PC-3 (cell line): ENCODE measurements at regions not wholly inside any gene's neighbourhood (a gene's known extent, or its start where the extent isn't known, plus 50 kb on each side); places are given as distances from the start of the nearest gene placed in this dataset.

ENCODE experiments used
- ATAC-seq: fragments of 200-7000 bp; cut with Tn5 transposase; 2 replicates; pipeline ENCODE4 v1.9.1; 2020; ENCODE audit warnings: mild to moderate bottlenecking, moderate library complexity
- BruUV-seq: library from RNA; stranded (reverse); fragments of 400-500 nt; replicated peaks from 2 replicates; lab custom pipeline; 2021; lab: Mats Ljungman, UMichigan
- CTCF ChIA-PET: fragments of 300-600 bp; sonication (Branson Sonifier 250); formaldehyde crosslinking; loops from one replicate; lab custom pipeline; 2022; ENCODE audit warnings: antibody characterized with exemption; lab: Charles Lee
- POLR2A ChIA-PET: fragments of 300-600 bp; sonication (Branson Sonifier 250); formaldehyde crosslinking; loops from one replicate; lab custom pipeline; 2022; ENCODE audit warnings: antibody characterized with exemption; ENCODE audit not compliant: unreplicated experiment; lab: Charles Lee
- DNase-seq: peaks from one replicate; pipeline ENCODE4 v3.0.0-alpha.2; 2015
- H2AFZ ChIP-seq: fragments of 300-600 bp; sonication (generic); 2 replicates; pipeline ENCODE4 v1.6.0; 2016; ENCODE audit warnings: antibody characterized with exemption, low read length
- H3F3A ChIP-seq: fragments of 300-600 bp; sonication (generic); one replicate; pipeline ENCODE4 v1.6.0; 2017; ENCODE audit warnings: antibody characterized with exemption, low read length, control low read depth, mild to moderate bottlenecking; ENCODE audit not compliant: unreplicated experiment
- H3K27ac ChIP-seq: fragments of 300-600 bp; sonication (generic); 2 replicates; pipeline ENCODE4 v1.5.1; 2016; ENCODE audit warnings: mild to moderate bottlenecking, low read length
- H3K27me3 ChIP-seq: fragments of 300-600 bp; sonication (generic); 2 replicates; pipeline ENCODE4 v1.6.1; 2016; ENCODE audit warnings: low read length, mixed read lengths
- H3K36me3 ChIP-seq: fragments of 300-600 bp; sonication (generic); 2 replicates; pipeline ENCODE4 v1.6.1; 2016; ENCODE audit warnings: low read depth, mixed run types, low read length, mixed read lengths
- H3K4me1 ChIP-seq: fragments of 300-600 bp; sonication (generic); 2 replicates; pipeline ENCODE4 v1.5.1; 2016; ENCODE audit warnings: low read length; ENCODE audit not compliant: insufficient read depth
- H3K4me2 ChIP-seq: fragments of 300-600 bp; sonication (generic); 2 replicates; pipeline ENCODE4 v1.6.0; 2016; ENCODE audit warnings: low read length
- H3K4me3 ChIP-seq: fragments of 300-600 bp; sonication (generic); 2 replicates; pipeline ENCODE4 v1.5.1; 2016; ENCODE audit warnings: mild to moderate bottlenecking, low read length, mixed read lengths
- H3K79me2 ChIP-seq: fragments of 300-600 bp; sonication (generic); 2 replicates; pipeline ENCODE4 v1.6.1; 2017; ENCODE audit warnings: low read length, mixed read lengths
- H3K9ac ChIP-seq: fragments of 300-600 bp; sonication (generic); 2 replicates; pipeline ENCODE4 v1.6.0; 2016; ENCODE audit warnings: mild to moderate bottlenecking, low read length
- H3K9me2 ChIP-seq: fragments of 300-600 bp; sonication (generic); replicated peaks from 2 replicates; pipeline ENCODE4 v1.6.1; 2016; ENCODE audit warnings: mixed run types, low read length, mixed read lengths
- H3K9me3 ChIP-seq: fragments of 300-600 bp; sonication (generic); 2 replicates; pipeline ENCODE4 v1.6.1; 2016; ENCODE audit warnings: low read length, mixed read lengths
- H4K20me1 ChIP-seq: fragments of 300-600 bp; sonication (generic); 2 replicates; pipeline ENCODE4 v1.6.1; 2016; ENCODE audit warnings: low read length, mixed read lengths
- CTCF ChIP-seq: fragments of 300-600 bp; sonication (generic); conservative IDR thresholded peaks from 2 replicates; pipeline ENCODE4 v1.5.1; 2017; ENCODE audit warnings: antibody characterized with exemption, low read depth, mild to moderate bottlenecking, low read length
- EZH2 ChIP-seq: fragments of 300-600 bp; sonication (generic); IDR thresholded peaks from one replicate; pipeline ENCODE4 v1.6.1; 2017; ENCODE audit warnings: antibody characterized with exemption, mild to moderate bottlenecking, low read length; ENCODE audit not compliant: unreplicated experiment
- EZH2phosphoT487 ChIP-seq: fragments of 300-600 bp; sonication (generic); IDR thresholded peaks from 2 replicates; pipeline ENCODE4 v1.6.1; 2018; ENCODE audit warnings: mild to moderate bottlenecking, antibody characterized with exemption, low read length, borderline replicate concordance
- intact Hi-C: fragments of 100-400 bp; cut with micrococcal nuclease; formaldehyde crosslinking; loops from 2 replicates; pipeline ENCODE4 v1.9.0; 2023

- Histone ChIP-seq H3K36me3 (no peaks in the 10 kb centered on the region), H4K20me1 (no peaks in the 10 kb centered on the region), H3K27me3 (no peaks in the 10 kb centered on the region), H3K9ac (no peak overlapping the region), H3F3A (no peaks in the 10 kb centered on the region), H3K4me1 (no peaks in the 10 kb centered on the region), H3K9me3 (no peaks in the 10 kb centered on the region), H3K27ac (no peak overlapping the region), H3K4me3 (no peak overlapping the region), H3K79me2 (no peaks in the 10 kb centered on the region), H2AFZ (no peak overlapping the region), H3K9me2 (no peaks in the 10 kb centered on the region), H3K4me2 (no peak overlapping the region)
- intact Hi-C loops = no loop called here
- ChIA-PET CTCF (no interaction called here), POLR2A (no interaction called here)
- BruUV-seq = no TSS peak
- ATAC-seq (no peak), DNase-seq (no peak)
- no peak for TF ChIP-seq EZH2phosphoT487
- TF ChIP-seq CTCF = no peak
- no peak for TF ChIP-seq EZH2
Observed at GRCh38 chr4:46684041-46684440, 225.0 kb downstream of the COX7B2 start.

- Histone ChIP-seq H3K4me2 (no peak overlapping the region), H3K36me3 (no peaks in the 10 kb centered on the region), H3K27me3 (no peaks in the 10 kb centered on the region), H4K20me1 (no peaks in the 10 kb centered on the region), H2AFZ (no peak overlapping the region), H3K9ac (no peak overlapping the region), H3K4me3 (no peak overlapping the region), H3K9me3 (no peaks in the 10 kb centered on the region), H3K4me1 (no peaks in the 10 kb centered on the region), H3K9me2 (no peaks in the 10 kb centered on the region), H3K79me2 (no peaks in the 10 kb centered on the region), H3K27ac (no peak overlapping the region), H3F3A (no peaks in the 10 kb centered on the region)
- CTCF ChIA-PET = no interaction called here
- ATAC-seq = no peak
- BruUV-seq = no TSS peak
- no peak for TF ChIP-seq EZH2
- intact Hi-C loops = no loop called here
- POLR2A ChIA-PET = no interaction called here
- DNase-seq = no peak
Observed at GRCh38 chr4:46676364-46676763, 232.7 kb downstream of the COX7B2 start.

- no peak overlapping the region for H3K4me3 ChIP-seq
- H4K20me1 ChIP-seq = no peaks in the 10 kb centered on the region
- no TSS peak for BruUV-seq
- ChIA-PET CTCF (no interaction called here), POLR2A (no interaction called here)
- no peaks in the 10 kb centered on the region for H3K9me3 ChIP-seq
- ATAC-seq (no peak), DNase-seq (no peak)
- no peaks in the 10 kb centered on the region for H3F3A ChIP-seq
- H3K79me2 ChIP-seq = no peaks in the 10 kb centered on the region
- no peak overlapping the region for H3K27ac ChIP-seq
- H3K9me2 ChIP-seq = no peaks in the 10 kb centered on the region
- H3K36me3 ChIP-seq = no peaks in the 10 kb centered on the region
- no peaks in the 10 kb centered on the region for H3K4me1 ChIP-seq
- no peaks in the 10 kb centered on the region for H3K27me3 ChIP-seq
- H3K9ac ChIP-seq = no peak overlapping the region
- no peak for TF ChIP-seq EZH2phosphoT487
- no peak for TF ChIP-seq EZH2
- no peak for TF ChIP-seq CTCF
- H2AFZ ChIP-seq = no peak overlapping the region
- intact Hi-C loops = no loop called here
- H3K4me2 ChIP-seq = no peak overlapping the region
Observed at GRCh38 chr4:46674326-46674725, 234.7 kb downstream of the COX7B2 start.
